T-helper 2 cell (primary cell): ENCODE measurements at regions not wholly inside any gene's neighbourhood (a gene's known extent, or its start where the extent isn't known, plus 50 kb on each side); places are given as distances from the start of the nearest gene placed in this dataset.
A peak's percentile ranks its signal among the peaks of the same experiment; 100 is the strongest.
"Not testable (repeated sequence)": the region's sequence is repeated elsewhere in the genome, so short reads cannot be mapped to it uniquely, and the experiment has no call there.

Source experiments
- DNase-seq, 5 experiments: peaks; one replicate each; pipeline versions ENCODE4 v3.0.0 to v3.0.0-alpha.2; 2012 to 2022

- DNase-seq = no peak
Measured at GRCh38 chr6:94902974-94903628, 674.2 kb upstream of the MANEA start.

- no peak for DNase-seq
Measured at GRCh38 chr6:94899191-94899590, 678.1 kb upstream of the MANEA start.

- no peak for DNase-seq
Measured at GRCh38 chr6:94894300-94894699, 683.0 kb upstream of the MANEA start.

- no peak for DNase-seq
Measured at GRCh38 chr6:94893327-94893726, 684.0 kb upstream of the MANEA start.

GRCh38 chr6:94873819-94874218 lies 703.5 kb upstream of the MANEA start:
- not testable (repeated sequence) for DNase-seq

- no peak for DNase-seq
Measured at GRCh38 chr6:94862112-94862511, 715.2 kb upstream of the MANEA start.

- DNase-seq = no peak
Measured at GRCh38 chr6:94859924-94860323, 717.4 kb upstream of the MANEA start.

GRCh38 chr6:94856999-94857398 lies 720.3 kb upstream of the MANEA start:
- not testable (repeated sequence) for DNase-seq

GRCh38 chr6:94851329-94851728 lies 726.0 kb upstream of the MANEA start:
- not testable (repeated sequence) for DNase-seq

GRCh38 chr6:94845742-94846141 lies 731.6 kb upstream of the MANEA start:
- no peak for DNase-seq

GRCh38 chr6:94835264-94835663 lies 742.1 kb upstream of the MANEA start:
- no peak for DNase-seq

- no peak for DNase-seq
Measured at GRCh38 chr6:94813806-94814205, 763.5 kb upstream of the MANEA start.

GRCh38 chr6:94801344-94801743 lies 776.0 kb upstream of the MANEA start:
- no peak for DNase-seq

- no peak for DNase-seq
Measured at GRCh38 chr6:94785514-94785913, 791.8 kb upstream of the MANEA start.

- DNase-seq = peak in 1 of 5 experiments; percentile 70
Measured at GRCh38 chr6:94785081-94785480, 792.3 kb upstream of the MANEA start.

GRCh38 chr6:94769197-94769596 lies 808.1 kb upstream of the MANEA start:
- DNase-seq = no peak

GRCh38 chr6:94751641-94752329 lies 825.5 kb upstream of the MANEA start:
- DNase-seq = no peak

- DNase-seq = no peak
Measured at GRCh38 chr6:94736236-94736635, 841.1 kb upstream of the MANEA start.

GRCh38 chr6:94735270-94735669 lies 842.1 kb upstream of the MANEA start:
- no peak for DNase-seq

- no peak for DNase-seq
Measured at GRCh38 chr6:94734751-94735150, 842.6 kb upstream of the MANEA start.

GRCh38 chr6:94733066-94733465 lies 844.3 kb upstream of the MANEA start:
- DNase-seq = no peak

- DNase-seq = no peak
Measured at GRCh38 chr6:94727710-94728109, 849.6 kb upstream of the MANEA start.

- DNase-seq = no peak
Measured at GRCh38 chr6:94721459-94721858, 855.9 kb upstream of the MANEA start.

- no peak for DNase-seq
Measured at GRCh38 chr6:94713446-94713845, 863.9 kb upstream of the MANEA start.

GRCh38 chr6:94698773-94699172 lies 878.6 kb upstream of the MANEA start:
- DNase-seq = no peak
